Activated T-cell treated with anti-CD3 and anti-CD28 coated beads, Interleukin-2, amount 50 U/mL, for 48 hours (primary cell): ENCODE measurements at regions not wholly inside any gene's neighbourhood (a gene's known extent, or its start where the extent isn't known, plus 50 kb on each side); places are given as distances from the start of the nearest gene placed in this dataset.
"Not testable (repeated sequence)": the region's sequence is repeated elsewhere in the genome, so short reads cannot be mapped to it uniquely, and the experiment has no call there.

Experiments
- DNase-seq, 2 experiments: peaks; one replicate each; pipeline ENCODE4 v3.0.0-alpha.2; 2020

DNA sequence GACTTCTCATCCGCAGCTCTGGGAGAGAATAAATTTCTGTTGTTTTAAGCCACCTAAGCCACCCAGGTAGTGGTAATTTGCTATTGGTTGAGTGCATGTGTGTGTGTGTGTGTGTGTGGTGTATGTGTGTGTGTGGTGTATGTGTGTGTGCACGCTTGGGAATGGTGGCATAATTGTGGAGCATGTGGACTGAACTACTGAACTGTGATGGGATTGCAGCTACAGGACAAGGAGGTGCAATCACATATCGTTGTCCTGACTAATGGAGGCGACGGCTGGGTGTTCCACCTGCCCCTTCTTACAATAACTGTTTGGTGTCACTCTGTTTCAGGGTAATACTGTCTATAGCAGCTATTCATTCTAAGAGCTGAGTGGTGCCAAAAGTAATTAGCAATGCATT is 448.7 kb upstream of the PFKP start:
- DNase-seq = no peak

DNA sequence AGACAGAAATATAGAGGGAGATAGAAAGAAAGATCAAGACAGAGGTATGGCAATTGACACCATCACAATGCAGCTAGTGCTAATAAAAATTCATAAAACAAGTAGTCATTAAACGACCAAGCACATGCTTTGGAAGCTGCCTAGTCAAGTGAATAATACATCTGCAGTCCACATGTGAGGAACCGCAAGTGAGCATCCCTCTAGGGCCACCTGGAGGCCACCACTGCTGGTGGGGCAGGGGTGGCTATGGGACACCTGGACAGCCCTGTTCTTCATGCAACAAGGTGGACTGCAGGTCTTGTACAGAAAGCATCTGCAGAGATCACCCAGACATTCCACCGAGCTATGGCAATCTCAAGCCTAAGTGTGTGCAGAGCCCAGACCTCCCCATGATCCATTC is 451.1 kb upstream of the PFKP start:
- no peak for DNase-seq

DNA sequence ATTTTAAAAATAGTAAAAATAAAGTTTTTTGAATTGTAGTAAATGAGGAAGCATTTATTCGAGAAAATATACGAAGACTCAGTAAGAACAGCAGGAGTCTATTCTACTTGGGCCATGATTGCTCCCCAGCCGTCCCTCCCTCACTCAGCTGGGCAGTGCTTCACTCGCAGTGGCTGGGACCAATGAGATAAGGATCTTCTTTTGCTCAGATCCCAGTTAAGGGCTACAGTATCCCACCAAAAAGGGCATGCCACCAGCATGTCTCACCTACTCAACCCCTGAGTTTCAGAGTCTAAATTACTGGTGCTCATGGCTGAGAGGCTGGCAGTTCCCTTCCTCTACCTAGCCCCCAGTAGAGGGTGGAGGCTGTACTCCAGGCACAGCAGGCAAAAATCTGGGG is 455.7 kb upstream of the PFKP start:
- DNase-seq = no peak

DNA sequence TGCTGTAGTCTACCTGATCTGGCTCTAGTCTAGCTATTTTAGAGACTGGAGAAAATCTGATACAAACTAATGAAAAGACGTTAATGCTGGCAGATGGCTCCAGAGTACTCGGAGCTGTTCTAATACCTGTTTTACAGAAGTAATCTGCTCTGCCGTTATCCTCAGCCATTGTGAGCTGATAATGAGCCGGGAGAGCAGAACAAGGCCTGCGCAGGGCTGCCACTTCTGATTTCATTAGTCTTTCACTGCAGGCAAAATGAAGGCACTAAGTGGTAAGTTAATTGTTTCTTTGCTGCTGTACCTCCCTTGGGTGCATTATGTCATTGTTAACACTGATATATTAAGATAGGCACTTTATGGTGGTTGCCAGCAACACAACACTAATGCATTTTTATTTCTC is 456.4 kb upstream of the PFKP start:
- DNase-seq = no peak

DNA sequence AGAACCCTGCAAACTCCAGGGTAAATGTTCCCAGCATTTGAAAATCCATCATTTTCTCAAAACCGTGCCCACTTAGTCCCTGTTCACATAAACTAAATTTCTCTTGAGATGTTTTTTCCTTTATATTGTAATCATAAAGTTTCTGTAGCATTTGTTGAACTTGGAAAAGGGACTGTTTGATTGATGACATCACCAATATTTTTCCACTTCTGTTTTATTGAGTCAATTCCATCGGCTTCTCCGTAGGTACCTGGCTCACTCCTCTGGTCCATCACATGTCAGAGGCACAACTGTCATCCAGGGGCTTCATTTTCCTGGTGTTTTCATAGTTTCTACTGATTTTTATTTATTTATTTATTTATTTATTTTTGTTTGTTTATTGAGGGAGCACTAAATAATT is 462.5 kb upstream of the PFKP start:
- no peak for DNase-seq

DNA sequence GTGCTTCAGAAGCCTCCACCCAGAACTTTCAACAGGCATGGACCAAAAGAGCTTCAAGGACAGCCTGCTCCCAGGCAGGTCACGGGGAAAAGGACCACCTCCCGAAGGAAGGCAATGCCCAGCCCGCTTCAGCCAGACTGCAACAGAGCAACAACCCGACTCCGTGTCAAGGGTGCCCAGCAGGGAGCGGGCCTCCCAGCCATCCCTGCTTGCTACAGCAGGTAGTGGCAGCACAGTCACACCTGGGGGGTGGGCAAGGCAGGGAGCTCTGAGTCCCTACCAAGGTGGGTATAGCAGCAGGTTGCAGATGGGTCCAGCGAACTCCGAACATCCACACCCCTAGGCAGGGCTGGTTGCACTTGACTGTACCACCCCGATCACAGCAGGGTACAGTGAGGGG is 467.8 kb upstream of the PFKP start:
- no peak for DNase-seq

DNA sequence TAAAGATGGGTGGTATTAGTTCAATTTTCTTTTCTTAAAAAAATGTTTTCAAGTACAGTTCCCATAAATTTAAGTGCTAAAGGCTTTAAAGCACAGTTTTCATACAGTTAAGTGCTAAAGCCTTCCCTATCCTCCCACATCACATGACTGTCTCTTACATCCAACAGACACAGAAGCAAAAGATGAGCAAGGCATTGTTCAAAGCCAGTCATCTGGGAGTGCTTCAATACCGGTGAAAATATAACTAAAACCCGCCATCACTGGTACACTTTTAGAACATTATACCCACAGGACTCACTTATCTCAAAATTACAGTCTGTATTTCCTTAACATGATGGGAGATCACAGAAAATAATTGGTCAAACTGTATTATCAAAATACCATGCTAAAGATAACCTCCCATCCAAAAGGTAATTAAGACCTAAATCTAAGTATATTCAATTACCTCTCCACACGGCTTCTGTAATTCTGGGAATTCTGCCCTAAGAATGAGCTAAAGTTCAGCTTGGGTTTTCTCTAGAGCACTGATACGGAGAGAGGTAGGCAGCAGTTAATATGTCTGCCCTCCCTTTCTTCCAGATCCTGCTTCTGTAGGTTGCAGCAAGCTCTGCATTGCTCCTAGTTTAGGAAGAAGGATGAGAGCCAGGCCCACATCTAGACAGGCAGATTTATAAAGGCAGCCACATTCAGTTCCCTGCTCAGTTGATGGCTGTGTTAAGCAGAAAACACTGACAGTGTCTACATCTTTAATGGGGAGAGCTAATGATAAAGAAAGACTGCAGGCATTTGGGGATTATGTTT is 474.8 kb upstream of the PFKP start:
- no peak for DNase-seq

DNA sequence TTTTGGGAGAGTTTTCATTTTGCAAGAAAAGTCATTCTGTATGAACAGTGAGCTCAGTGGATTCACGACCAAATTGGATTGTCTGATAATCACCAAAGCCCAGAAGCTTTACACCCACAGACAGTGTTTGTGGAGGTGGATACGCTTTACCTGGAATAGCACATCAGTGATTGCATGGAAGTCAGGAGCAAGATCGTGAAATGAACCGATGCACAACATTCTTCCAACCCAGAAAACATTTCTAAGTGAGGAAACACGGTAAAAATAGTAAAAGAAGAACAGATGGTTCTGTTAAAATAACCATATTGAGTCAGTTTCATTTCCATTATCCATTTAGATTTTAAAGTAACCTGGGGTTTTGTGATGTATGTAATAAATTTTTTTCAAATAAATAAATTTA is 478.2 kb upstream of the PFKP start:
- no peak for DNase-seq

DNA sequence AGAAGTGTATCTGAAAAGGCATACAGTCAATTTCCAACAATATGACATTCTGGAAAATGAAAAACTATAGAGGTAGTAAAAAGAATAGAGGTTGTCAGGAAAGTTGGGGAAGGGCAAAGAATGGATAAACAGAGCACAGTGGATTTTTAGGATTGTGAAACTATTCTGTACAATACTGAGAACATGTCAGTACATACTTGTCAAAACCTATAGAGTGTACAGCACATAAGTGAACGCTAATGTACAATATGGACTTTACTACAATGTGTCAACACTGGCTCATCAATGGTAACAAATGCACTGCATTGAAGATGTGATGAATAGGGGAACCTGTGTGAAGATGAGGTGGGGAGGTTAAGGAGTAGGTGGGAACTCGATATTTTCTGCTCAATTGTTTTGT is 483.0 kb upstream of the PFKP start:
- DNase-seq = no peak

DNA sequence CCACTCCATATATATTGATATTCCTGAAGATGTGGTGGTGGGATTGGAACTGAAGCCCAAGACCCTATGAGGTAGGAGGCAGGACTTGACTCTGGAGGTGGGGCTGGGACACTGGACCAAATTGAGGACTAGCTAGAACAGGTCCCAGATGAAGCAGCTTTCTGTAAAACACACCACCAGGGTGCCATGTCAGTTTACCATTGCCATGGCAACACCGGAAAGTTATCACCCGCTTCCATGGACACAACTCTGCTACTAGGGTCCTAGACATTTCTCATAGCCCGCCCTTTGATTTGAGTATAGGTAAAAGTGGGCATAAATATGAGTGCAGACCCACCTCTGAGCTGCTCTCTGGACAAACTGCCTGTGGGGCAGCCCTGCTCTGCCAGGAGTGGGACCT is 490.5 kb upstream of the PFKP start:
- DNase-seq = no peak

DNA sequence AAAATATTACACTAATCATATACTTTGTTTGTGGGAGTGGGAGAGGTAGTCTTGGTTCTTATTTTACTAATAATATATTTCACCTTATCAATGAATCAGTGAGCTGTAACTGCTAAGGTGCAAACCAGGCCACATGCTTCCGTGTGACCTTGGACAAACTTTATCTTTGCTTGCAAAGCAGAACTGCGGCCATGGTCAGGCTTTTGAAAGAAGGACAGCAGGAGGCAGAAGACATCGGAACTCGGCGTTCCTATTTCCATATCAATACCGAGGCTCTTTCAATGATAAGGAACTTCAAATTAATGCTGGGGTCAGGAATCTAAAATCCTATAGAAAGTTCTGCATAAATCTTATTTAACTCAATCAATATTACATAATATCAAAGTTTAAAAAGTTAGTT is 491.9 kb upstream of the PFKP start:
- no peak for DNase-seq

DNA sequence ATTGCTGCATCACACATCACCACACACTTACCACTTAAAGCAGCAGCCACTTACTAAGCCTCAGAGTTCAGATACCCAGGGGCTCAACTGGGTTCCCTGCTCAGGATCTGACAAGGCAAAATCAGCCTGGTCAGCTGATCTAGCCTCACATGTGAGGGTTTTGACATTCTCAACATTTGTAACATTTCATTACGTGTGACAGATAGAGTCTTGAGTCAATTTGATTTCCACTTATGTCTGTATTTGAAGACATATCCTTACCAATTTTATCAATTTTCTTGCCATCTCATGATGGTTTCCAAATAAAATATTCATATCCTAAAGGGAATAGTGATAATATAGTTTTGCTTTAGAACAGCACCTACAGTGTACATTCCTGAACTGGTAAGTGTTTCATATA is 494.7 kb upstream of the PFKP start:
- no peak for DNase-seq

DNA sequence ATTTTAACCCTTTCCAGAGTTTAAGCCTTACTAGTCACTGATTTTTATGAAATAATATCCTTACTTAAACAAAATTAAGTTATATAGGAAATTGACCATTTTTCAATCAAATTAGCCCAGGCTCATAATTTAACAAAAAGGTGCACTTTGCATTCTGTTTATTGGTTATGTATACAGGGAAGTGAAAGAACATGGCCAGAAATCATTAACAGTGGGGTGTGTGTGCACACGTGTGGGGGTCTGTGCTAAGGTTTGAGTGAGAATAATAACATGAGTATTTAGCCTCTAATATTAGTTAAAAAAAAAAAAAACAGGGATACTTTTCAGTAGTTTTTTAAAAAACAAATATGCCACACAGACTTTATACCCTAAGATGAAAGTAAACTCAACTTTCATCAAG is 510.5 kb upstream of the PFKP start:
- no peak for DNase-seq

DNA sequence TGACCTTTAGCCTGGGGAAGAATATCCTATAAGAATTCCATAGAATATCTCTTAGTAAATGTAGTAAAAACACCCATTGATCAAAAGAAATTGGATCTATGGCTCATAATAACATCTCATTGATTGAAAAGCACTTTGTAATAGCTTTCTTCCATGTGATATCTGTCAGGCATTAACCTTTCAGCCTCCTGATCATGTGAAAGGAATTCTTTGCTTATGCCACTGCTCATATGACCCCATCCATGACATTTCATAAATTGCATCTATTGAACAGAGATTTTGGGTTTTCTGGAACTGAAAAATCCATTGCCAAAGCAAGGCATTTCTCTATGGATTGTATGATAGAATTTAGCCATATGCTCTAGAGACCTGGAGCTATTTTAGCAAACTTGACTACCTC is 519.3 kb upstream of the PFKP start:
- DNase-seq = no peak

DNA sequence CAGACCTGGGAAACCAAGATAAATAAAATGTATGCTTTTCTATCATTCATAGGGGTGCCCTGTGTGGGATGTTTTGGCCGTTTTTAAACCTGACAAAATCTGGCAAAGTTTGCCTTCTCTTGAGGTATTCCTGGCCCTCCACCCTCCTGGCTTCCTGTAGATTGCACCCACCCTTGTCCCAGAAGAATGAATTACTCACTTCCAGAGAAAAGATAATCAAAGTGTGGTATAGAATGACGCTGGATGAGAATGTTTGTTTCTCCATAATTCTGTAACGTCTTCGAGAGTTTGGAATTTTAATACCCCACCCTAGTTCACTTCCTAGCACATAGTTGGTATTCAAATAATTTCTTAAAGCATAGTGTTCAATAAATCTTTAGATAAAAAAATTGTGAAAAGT is 519.7 kb upstream of the PFKP start:
- DNase-seq = no peak

DNA sequence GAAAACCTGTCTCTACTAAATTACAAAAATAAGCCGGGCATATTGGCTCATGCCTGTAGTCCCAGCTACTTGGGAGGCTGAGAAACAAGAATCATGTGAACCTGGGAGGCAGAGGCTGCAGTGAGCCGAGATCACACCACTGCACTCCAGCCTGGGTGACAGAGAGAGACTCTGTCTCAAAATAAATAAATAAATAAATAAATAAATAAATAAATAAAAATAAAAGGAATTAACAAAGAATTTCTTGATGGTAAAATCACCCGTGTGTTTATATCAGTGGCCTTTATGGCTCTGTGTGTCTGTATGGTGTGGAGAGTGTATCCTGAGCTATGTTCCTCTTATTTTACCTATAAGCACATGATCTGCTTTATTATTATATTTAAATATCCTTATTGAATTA is 520.5 kb upstream of the PFKP start:
- not testable (repeated sequence) for DNase-seq

DNA sequence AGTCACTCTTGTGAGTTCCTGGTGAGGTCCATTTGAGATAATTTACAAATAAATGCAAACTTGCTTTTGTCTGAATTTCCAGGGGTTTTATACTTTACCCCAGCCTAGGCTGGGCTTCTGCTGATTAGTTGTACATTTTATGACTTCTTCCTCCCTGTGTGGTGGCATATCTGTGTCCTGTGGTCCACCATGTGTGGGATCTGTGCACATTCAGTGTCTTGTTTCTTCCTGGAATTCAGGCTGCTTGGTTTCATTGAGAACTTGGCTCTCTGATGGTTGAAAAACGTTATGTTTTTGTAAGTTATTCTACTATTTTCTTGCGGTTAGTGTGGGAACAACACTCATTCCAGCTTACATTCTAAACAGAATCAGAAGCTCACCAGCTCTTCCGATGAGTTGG is 523.4 kb upstream of the PFKP start:
- DNase-seq = no peak

DNA sequence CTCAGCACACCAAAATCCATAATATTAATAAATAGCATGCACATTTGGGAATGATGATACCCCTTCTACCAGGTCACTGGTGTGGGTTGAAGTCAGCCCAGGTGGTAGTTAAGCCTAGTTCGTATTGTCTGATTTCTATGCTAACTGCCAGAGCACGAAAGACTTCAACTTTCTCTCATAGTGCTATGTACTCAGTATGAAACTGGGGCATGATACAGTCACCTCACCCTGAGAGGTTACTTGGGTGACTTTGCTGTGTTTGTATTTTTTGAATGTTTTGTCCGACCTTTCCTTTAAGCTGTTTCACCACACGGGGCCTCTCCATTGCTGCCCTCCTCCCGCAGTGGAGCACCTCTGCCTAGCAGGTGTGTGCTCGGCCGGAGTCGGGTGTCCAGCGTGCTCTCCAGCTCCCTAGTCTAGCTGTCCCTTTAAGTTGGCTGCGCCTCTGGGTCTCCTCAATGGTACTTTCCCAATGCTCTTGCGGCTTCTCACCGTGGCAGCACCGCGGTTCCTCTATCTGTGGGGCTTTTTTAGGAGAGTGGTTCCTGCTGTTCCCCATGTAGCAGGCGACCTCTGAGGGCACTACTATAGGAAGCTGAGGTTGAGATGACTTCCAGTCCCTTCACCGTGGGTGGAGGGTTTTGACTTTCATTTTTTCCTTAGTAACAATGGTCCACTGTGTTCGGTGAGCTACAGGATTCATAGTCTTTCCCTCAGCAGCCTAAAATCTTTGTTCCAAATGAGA is 524.0 kb upstream of the PFKP start:
- DNase-seq = no peak

DNA sequence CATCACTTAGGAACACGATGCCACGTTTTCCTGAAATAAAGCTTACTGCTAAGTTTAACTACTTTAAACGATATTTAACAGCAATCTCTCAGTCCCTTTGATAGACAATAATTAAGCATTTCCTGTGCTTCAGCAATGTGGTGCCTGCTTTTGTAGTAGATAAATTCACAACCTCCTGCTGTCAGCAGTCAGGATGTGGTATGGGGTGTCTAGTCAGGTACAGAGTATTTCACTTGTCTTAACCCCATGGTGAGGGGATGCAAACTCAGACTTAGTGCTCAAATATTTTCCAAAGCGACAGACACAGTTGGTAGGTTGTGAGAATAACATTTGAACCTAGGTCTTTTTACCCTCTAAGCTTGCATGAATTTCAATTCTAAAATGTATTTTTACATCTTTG is 526.2 kb upstream of the PFKP start:
- DNase-seq = no peak

DNA sequence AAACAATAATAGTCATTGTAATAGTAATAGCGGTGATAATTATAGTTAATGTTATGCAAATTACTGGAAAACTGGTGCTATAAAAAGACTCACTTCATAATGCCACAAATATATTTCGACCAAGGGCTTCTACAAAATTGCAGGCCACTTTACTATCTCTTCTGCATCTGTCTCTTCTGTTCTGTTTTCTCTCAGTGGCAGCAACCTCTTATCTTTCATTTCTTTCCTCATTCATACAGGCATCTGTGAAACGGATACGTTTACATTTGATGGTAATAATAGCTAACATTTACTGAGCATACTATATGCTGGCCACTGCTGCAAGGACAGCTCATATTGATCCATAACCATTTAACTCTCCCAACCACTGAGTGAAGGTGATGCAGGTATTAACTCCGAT is 537.4 kb upstream of the PFKP start:
- no peak for DNase-seq

DNA sequence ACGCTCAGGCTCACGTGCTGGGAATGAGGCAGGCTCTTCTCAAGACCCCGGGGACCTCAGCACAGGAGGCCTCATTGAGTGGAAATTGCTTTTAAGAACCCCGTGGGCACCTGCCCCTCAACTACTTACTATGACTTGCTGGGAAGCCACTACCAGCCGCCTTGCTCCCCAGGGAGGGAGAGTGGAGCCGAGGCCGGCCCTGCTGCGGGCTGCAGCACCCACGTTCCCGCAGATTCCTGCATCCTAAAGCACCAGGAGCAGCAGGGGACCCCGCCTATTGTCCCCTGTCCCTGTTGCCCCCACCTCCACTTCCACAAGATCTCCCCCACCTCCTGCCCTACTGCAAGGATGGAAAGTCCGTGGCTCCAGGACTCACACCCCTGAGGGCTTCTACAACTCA is 541.6 kb upstream of the PFKP start:
- DNase-seq = no peak

DNA sequence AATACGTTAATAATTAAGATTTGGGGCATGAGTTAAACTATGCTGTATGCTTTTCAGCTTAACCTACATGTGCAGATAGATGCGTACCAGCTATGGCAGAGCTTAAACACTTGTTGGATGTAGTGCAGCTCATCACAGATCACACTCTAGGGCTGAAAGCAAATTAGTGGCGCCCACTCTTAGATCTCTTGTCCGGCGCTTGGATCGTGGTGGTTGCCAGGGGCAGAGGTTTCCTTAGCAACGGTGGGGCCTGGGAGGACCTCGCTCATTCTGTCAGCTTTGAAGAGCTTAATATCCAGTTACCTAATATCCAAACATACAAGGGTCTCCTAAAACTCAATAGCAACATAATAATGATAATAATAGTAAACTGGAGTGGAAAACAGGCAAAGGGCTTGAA is 548.2 kb upstream of the PFKP start:
- no peak for DNase-seq

DNA sequence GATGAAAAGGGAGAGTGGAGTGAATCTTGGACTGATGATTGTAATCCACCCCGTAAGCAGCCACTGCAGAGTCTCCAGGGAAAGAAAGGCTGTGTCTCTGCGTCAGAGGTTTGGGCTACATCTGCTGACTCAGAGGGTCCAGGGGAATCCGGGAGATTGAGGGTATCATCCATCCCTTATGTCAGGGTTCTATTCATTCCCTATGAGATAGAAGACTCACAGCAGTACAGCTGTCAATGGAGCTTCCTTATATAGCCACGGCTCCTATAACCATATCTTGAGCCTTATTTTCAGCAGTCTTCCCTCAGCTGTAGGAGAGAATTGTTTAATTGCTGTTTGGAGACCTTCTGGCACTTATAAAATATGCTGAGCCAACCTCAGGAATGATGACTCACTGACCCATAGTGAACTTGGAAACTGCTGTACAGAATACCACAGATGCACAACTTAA is 558.2 kb upstream of the PFKP start:
- DNase-seq = no peak

DNA sequence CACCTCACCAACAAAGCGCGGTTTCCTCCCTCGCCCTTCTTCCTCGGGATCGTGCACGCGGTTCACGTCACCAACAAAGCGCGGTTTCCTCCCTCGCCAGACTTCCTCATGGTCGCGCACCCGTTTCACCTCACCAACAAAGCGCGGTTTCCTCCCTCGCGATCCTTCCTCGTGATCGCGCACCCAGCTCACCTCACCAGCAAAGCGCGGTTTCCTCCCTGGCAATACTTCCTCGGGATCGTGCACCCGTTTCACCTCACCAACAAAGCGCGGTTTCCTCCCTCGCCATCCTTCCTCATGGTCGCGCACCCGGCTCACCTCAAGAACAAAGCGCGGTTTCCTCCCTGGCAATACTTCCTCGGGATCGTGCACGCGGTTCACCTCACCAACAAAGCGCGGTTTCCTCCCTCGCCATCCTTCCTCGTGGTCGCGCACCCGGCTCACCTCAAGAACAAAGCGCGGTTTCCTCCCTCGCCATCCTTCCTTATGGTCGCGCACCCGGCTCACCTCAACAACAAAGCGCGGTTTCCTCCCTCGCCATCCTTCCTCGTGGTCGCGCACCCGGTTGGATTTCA is 565.9 kb upstream of the PFKP start:
- DNase-seq = not testable (repeated sequence)
